GM12864 (cell line): ENCODE measurements at regions not wholly inside any gene's neighbourhood (a gene's known extent, or its start where the extent isn't known, plus 50 kb on each side); places are given as distances from the start of the nearest gene placed in this dataset.
A peak's percentile ranks its signal among the peaks of the same experiment; 100 is the strongest.

Experiments
- DNase-seq: peaks from one replicate; pipeline ENCODE4 v3.0.0-alpha.2; 2011; ENCODE audit warnings: low read depth
- H3K4me3 ChIP-seq: 2 replicates; pipeline ENCODE4 v1.5.1; 2011; ENCODE audit warnings: mild to moderate bottlenecking, low read depth, low read length, control low read depth
- TF ChIP-seq, protein P1 (sequence below): IDR thresholded peaks from 2 replicates; pipeline ENCODE4 v1.5.1; 2011; ENCODE audit warnings: low read depth, mild to moderate bottlenecking, moderate library complexity, low read length, control low read depth, inconsistent platforms; ENCODE audit errors: missing control alignments

- no peak for DNase-seq
- no peak overlapping the region for H3K4me3 ChIP-seq
- TF ChIP-seq, protein P1, sequence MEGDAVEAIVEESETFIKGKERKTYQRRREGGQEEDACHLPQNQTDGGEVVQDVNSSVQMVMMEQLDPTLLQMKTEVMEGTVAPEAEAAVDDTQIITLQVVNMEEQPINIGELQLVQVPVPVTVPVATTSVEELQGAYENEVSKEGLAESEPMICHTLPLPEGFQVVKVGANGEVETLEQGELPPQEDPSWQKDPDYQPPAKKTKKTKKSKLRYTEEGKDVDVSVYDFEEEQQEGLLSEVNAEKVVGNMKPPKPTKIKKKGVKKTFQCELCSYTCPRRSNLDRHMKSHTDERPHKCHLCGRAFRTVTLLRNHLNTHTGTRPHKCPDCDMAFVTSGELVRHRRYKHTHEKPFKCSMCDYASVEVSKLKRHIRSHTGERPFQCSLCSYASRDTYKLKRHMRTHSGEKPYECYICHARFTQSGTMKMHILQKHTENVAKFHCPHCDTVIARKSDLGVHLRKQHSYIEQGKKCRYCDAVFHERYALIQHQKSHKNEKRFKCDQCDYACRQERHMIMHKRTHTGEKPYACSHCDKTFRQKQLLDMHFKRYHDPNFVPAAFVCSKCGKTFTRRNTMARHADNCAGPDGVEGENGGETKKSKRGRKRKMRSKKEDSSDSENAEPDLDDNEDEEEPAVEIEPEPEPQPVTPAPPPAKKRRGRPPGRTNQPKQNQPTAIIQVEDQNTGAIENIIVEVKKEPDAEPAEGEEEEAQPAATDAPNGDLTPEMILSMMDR: no peak
Measured at GRCh38 chr4:137825505-137825904, 293.2 kb upstream of the PCDH18 start.

DNA sequence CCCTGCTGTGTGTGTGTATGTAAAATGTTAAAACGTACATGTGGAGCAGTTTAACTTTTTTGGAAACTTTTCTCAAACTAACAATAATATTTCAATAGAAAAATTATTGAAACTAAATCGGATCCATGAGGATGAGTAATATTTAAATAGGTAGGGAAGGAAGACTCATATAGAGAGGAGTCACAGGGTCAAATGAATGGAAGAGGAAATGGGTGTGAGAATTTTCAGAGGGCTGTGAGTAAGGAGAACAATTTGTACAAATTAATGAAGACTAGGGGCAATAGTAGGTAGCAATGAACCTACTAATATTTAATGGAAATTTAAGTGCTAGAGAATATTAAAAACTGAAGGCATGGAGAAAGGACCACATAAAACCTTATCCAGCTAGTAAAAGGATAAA lies 290.7 kb upstream of the PCDH18 start:
- DNase-seq: no peak
- TF ChIP-seq, protein P1: no peak
- H3K4me3 ChIP-seq: no peak overlapping the region

- peak; percentile 5 for DNase-seq
- TF ChIP-seq, protein P1: peak; percentile 52
- H3K4me3 ChIP-seq: no peak overlapping the region
Measured at GRCh38 chr4:137819964-137820383, 287.7 kb upstream of the PCDH18 start.

GRCh38 chr4:137812258-137812657 lies 280.0 kb upstream of the PCDH18 start:
- H3K4me3 ChIP-seq: no peak overlapping the region
- TF ChIP-seq, protein P1: no peak
- no peak for DNase-seq

- DNase-seq: no peak
- no peak overlapping the region for H3K4me3 ChIP-seq
- TF ChIP-seq, protein P1: no peak
Measured at GRCh38 chr4:137806420-137806819, 274.1 kb upstream of the PCDH18 start.

DNA sequence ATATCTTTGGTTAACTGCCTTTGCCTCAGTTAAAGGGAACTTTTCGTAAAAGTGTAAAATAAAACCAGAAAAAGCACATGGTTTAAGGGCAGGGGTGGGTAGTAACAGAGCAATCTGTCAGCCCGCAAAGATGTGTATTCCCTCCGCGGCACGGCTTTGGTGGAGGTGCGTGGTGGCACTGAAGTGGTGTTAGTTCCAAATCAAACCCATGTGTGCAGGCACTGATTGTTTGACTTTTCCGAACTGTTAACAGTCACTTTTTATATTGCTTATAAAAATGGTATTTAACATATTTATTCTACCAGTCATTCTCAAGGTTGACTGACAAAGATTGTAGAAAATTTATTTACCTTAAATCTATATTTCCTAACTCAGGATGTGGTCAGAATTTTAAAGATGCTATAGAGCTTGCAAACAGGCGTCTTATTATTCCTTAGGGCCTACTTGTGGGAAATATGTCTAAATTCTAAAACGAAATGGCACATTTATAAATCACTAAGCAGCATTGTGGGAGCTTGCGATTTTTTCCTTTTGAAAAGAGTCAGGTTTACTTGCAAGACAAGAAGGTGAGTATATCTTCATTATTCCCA lies 272.7 kb upstream of the PCDH18 start:
- no peak overlapping the region for H3K4me3 ChIP-seq
- no peak for DNase-seq
- TF ChIP-seq, protein P1: no peak

GRCh38 chr4:137800861-137801260 lies 268.6 kb upstream of the PCDH18 start:
- DNase-seq: no peak
- TF ChIP-seq, protein P1: no peak
- no peak overlapping the region for H3K4me3 ChIP-seq
